IPS DF 19.7 (cell line): ENCODE measurements at regions not wholly inside any gene's neighbourhood (a gene's known extent, or its start where the extent isn't known, plus 50 kb on each side); places are given as distances from the start of the nearest gene placed in this dataset.

Experiments used
- DNase-seq: peaks from one replicate; pipeline ENCODE4 v3.0.0-alpha.2; 2013; ENCODE audit warnings: low read depth, low spot score

GRCh38 chr4:10983885-10984640 is 299.5 kb upstream of the CLNK start:
- no peak for DNase-seq

GRCh38 chr4:10983268-10983667 is 298.7 kb upstream of the CLNK start:
- DNase-seq, result no peak

GRCh38 chr4:10982305-10982704 is 297.7 kb upstream of the CLNK start:
- DNase-seq, result no peak

- DNase-seq, result no peak
These were observed 297.0 kb upstream of the CLNK start for GRCh38 chr4:10981576-10981975.

- DNase-seq, result no peak
These were observed 296.5 kb upstream of the CLNK start for GRCh38 chr4:10981096-10981495.

GRCh38 chr4:10979032-10979431 is 294.5 kb upstream of the CLNK start:
- no peak for DNase-seq

GRCh38 chr4:10977534-10977933 is 293.0 kb upstream of the CLNK start:
- DNase-seq, result no peak

- DNase-seq, result no peak
These were observed 289.8 kb upstream of the CLNK start for GRCh38 chr4:10974371-10974770.

- no peak for DNase-seq
These were observed 289.1 kb upstream of the CLNK start for GRCh38 chr4:10973686-10974085.

GRCh38 chr4:10971800-10972401 is 287.3 kb upstream of the CLNK start:
- DNase-seq, result no peak

- no peak for DNase-seq
These were observed 280.6 kb upstream of the CLNK start for GRCh38 chr4:10965196-10965595.

GRCh38 chr4:10963958-10964703 is 279.6 kb upstream of the CLNK start:
- DNase-seq, result no peak

- no peak for DNase-seq
These were observed 278.7 kb upstream of the CLNK start for GRCh38 chr4:10963241-10963640.

GRCh38 chr4:10962246-10962645 is 277.7 kb upstream of the CLNK start:
- no peak for DNase-seq

GRCh38 chr4:10960389-10960788 is 275.8 kb upstream of the CLNK start:
- DNase-seq, result no peak

- DNase-seq, result no peak
These were observed 275.0 kb upstream of the CLNK start for GRCh38 chr4:10959586-10959985.

GRCh38 chr4:10958226-10958856 is 273.8 kb upstream of the CLNK start:
- DNase-seq, result no peak

GRCh38 chr4:10951306-10951705 is 266.7 kb upstream of the CLNK start:
- no peak for DNase-seq

GRCh38 chr4:10949039-10949733 is 264.6 kb upstream of the CLNK start:
- no peak for DNase-seq

- DNase-seq, result no peak
These were observed 263.3 kb upstream of the CLNK start for GRCh38 chr4:10947898-10948297.

- no peak for DNase-seq
These were observed 259.8 kb upstream of the CLNK start for GRCh38 chr4:10944321-10944720.

- DNase-seq, result no peak
These were observed 257.6 kb upstream of the CLNK start for GRCh38 chr4:10942156-10942555.
